ENCODE measurements at regions not wholly inside any gene's neighbourhood (a gene's known extent, or its start where the extent isn't known, plus 50 kb on each side); places are given as distances from the start of the nearest gene placed in this dataset.

DNA sequence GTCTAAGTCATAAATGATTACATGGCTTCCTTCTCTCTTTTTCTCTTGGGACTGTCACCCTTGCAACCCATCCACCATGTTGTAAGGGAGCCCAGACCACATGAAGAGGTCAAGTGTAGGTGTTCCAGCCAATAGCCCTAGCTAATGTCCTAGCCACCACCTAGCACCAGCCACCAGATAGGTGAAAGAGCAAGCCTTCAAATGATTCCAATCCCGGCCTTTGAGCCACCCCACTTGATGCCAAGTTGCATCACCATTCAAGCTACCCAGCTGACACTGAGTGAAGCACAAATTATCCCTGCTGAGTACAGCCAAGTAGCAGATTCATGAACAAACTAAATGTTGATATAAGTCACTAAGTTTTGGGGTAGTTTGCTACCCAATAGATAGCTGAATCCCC, 274.3 kb downstream of the BCOR start:
- intact Hi-C loops (cut with micrococcal nuclease): no loop called here
- H3K36me3 Mint-ChIP-seq (ENCODE audit: low read depth): peaks cover 10% of the 10 kb centered on the region
- peaks cover 2% of the 10 kb centered on the region for H3K27me3 Mint-ChIP-seq (ENCODE audit: insufficient read depth)
- peaks cover 10% of the 10 kb centered on the region for H3K4me1 Mint-ChIP-seq (ENCODE audit: low read depth)
- H3K9me3 Mint-ChIP-seq: peaks cover 9% of the 10 kb centered on the region
- no peak overlapping the region for H3K4me3 Mint-ChIP-seq
- DNase-seq (ENCODE audit: low spot score): no peak
- no peak overlapping the region for H3K27ac Mint-ChIP-seq

DNA sequence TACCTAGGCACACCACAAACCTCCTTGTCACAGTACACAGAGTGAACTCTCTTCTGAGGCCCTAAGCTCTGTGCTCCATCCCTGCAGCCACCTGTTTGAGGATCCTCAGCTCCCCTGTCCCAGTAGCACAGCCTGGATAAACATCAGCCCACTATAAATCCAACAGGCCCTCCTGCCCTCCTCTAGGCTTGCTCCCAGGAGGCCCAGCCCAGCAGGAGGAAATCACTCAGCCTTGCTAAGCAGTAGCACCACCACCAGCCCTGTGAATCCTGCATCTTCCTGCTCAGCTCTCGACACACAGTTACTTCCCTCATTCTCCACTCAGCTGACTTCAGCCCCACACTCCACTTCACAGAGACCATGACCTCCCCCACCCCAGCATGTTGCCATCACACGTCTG, 273.9 kb downstream of the BCOR start:
- Mint-ChIP-seq H3K4me3 (no peak overlapping the region), H3K36me3 (ENCODE audit: low read depth) (peaks cover 10% of the 10 kb centered on the region), H3K27ac (no peak overlapping the region), H3K4me1 (ENCODE audit: low read depth) (peaks cover 9% of the 10 kb centered on the region), H3K27me3 (ENCODE audit: insufficient read depth) (peaks cover 2% of the 10 kb centered on the region), H3K9me3 (peaks cover 9% of the 10 kb centered on the region)
- no peak for DNase-seq (ENCODE audit: low spot score)
- intact Hi-C loops (cut with micrococcal nuclease): no loop called here

DNA sequence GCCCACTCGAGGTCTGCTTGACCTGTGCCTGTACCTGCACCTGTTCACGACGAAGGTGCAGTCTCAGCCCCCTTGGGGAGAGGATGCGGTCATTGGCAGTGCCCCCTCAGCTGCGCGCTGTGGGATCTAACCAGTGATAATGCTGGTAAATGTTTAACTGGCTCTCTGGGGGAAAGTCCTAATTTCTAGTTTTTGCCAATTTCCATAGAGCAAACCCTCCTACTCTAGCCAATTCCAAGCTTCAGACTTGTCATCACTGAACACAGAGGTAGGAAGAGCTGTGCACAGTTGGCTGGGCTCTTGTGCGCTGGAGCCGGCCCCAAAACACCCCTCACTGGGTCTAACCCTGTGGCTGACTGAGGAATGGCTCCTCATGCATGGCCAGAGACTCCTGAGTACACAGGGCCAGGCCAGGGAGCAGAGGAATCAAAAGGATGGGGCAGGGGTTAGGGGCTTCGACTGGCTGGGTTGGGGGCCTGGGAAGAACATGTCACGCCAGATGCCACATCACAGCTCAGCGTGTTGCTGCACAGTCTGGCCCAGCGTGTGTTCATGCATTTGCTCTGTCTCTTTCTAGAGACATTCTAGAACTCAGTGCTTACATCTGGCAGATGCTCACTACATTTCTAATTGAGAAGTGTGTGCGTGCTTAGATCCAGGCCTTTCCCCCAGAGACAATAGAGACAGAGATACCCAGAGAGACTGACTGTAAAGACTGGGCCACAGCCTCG, 270.8 kb downstream of the BCOR start:
- peaks cover 9% of the 10 kb centered on the region for H3K4me1 Mint-ChIP-seq (ENCODE audit: low read depth)
- DNase-seq (ENCODE audit: low spot score): no peak
- no peak overlapping the region for H3K27ac Mint-ChIP-seq
- peaks cover 2% of the 10 kb centered on the region for H3K27me3 Mint-ChIP-seq (ENCODE audit: insufficient read depth)
- no peak overlapping the region for H3K4me3 Mint-ChIP-seq
- peaks cover 10% of the 10 kb centered on the region for H3K36me3 Mint-ChIP-seq (ENCODE audit: low read depth)
- peaks cover 9% of the 10 kb centered on the region for H3K9me3 Mint-ChIP-seq
- intact Hi-C loops (cut with micrococcal nuclease): no loop called here

DNA sequence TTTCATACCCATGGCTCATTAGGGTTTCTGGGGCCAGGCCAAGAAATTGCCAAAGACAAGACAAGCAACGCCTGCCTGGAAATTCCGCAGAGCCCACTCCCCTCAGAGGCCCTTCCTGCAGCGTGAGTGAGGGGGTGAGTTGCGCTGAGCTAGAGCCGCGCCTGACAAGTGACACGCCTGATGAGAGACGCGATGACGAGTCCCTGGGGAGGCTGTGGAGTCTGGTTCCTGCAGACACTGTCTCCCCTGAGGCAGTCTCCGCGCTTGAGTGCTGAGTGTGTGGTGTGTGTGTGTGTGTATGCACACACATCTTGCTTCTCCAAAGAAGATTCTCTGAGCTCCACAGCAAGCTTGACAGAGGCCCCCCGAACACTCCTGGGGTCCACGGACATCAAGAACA, 269.8 kb downstream of the BCOR start:
- no peak overlapping the region for H3K4me3 Mint-ChIP-seq
- H3K27me3 Mint-ChIP-seq (ENCODE audit: insufficient read depth): peaks cover 2% of the 10 kb centered on the region
- peaks cover 10% of the 10 kb centered on the region for H3K36me3 Mint-ChIP-seq (ENCODE audit: low read depth)
- no peak overlapping the region for H3K27ac Mint-ChIP-seq
- intact Hi-C loops (cut with micrococcal nuclease): no loop called here
- no peak for DNase-seq (ENCODE audit: low spot score)
- peaks cover 9% of the 10 kb centered on the region for H3K9me3 Mint-ChIP-seq
- peaks cover 9% of the 10 kb centered on the region for H3K4me1 Mint-ChIP-seq (ENCODE audit: low read depth)

DNA sequence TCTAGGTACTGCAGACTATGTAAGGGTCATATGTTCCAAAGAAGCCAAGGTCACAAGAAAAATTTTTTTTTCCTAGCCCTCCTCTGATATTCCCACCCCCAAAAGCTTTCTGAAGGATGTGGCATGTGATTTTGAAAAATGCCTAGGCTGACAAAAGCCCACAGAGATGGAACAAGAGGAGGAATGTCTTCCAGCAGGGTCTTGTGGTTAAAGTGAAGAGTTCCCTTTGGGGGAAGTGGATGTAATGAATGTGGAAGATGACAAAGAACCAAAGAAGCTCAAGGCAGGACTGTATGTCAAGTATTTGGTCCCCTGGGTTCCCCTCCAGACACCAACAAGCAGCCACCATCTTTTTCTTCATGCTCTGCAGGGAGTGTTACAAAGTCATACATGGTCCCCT, 268.8 kb downstream of the BCOR start:
- no peak for DNase-seq (ENCODE audit: low spot score)
- no peaks in the 10 kb centered on the region for H3K9me3 Mint-ChIP-seq
- intact Hi-C loops (cut with micrococcal nuclease): no loop called here
- H3K27ac Mint-ChIP-seq: no peak overlapping the region
- H3K4me1 Mint-ChIP-seq (ENCODE audit: low read depth): peaks cover 3% of the 10 kb centered on the region
- no peak overlapping the region for H3K4me3 Mint-ChIP-seq
- peaks cover 5% of the 10 kb centered on the region for H3K36me3 Mint-ChIP-seq (ENCODE audit: low read depth)
- H3K27me3 Mint-ChIP-seq (ENCODE audit: insufficient read depth): no peaks in the 10 kb centered on the region

DNA sequence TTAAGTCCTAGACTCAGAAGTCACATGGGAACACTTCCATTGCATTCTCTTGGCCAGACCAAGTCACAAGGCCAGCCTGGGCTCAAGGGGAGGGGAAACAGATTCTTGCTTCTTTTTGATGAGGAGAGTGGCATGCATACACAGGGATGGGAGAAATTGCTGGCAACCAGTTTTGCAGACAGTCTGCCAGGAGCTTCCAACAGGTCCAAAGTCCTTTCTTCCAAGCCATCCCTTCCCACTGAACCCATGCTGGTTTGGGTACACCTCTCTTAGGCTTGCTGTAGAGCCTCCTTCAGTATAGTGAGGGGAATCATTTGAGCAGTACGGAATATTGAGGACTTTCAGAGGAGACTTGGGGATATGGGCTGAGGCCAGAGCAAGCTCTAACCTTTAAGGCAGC, 267.8 kb downstream of the BCOR start:
- Mint-ChIP-seq H3K36me3 (ENCODE audit: low read depth) (peaks cover 3% of the 10 kb centered on the region), H3K27ac (no peak overlapping the region), H3K9me3 (no peaks in the 10 kb centered on the region), H3K27me3 (ENCODE audit: insufficient read depth) (no peaks in the 10 kb centered on the region), H3K4me3 (no peak overlapping the region), H3K4me1 (ENCODE audit: low read depth) (no peaks in the 10 kb centered on the region)
- no peak for DNase-seq (ENCODE audit: low spot score)
- intact Hi-C loops (cut with micrococcal nuclease): no loop called here

DNA sequence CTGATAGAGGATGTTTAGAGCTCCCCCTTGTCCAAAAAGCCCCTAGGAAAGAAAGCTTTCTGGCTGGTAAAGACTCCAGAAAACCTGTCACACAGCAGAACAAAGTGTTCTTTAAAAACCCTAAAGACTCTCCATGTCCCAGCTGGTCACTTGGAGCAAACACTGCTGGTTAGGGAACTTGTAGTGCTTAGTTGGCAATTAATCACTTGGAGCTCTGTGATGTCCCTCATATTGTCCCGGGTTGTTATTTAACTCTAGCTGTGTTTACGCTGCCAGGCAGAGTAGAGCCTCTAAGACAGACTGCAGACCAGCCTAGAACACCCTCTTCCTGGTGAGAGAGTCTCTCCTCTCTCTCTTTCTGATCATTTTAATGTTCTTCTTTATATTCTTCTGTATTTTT, 267.3 kb downstream of the BCOR start:
- no peak overlapping the region for H3K4me3 Mint-ChIP-seq
- no peaks in the 10 kb centered on the region for H3K36me3 Mint-ChIP-seq (ENCODE audit: low read depth)
- H3K27me3 Mint-ChIP-seq (ENCODE audit: insufficient read depth): no peaks in the 10 kb centered on the region
- DNase-seq (ENCODE audit: low spot score): no peak
- H3K27ac Mint-ChIP-seq: no peak overlapping the region
- H3K9me3 Mint-ChIP-seq: no peaks in the 10 kb centered on the region
- intact Hi-C loops (cut with micrococcal nuclease): no loop called here
- H3K4me1 Mint-ChIP-seq (ENCODE audit: low read depth): no peaks in the 10 kb centered on the region

DNA sequence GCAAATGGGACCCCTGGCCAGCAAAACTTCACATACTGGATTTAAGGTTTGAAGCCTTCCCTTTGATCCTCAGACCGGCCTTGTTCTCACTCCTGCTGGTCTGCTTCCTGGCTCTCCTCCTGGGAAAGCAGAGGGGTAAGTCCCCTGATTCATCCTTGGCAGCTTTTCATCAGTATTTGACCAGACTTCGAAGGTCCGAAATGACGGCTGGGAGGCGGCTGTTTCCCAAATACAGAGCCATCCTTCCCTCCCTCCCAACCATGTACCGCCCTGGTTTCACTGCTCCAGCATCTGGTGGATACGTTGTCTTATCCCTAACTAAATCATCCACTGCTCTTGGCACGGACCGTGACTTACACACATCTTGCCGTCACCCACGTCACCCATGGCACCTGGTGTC, 265.5 kb downstream of the BCOR start:
- no peaks in the 10 kb centered on the region for H3K36me3 Mint-ChIP-seq (ENCODE audit: low read depth)
- no peaks in the 10 kb centered on the region for H3K4me1 Mint-ChIP-seq (ENCODE audit: low read depth)
- H3K9me3 Mint-ChIP-seq: no peaks in the 10 kb centered on the region
- DNase-seq (ENCODE audit: low spot score): no peak
- no peaks in the 10 kb centered on the region for H3K27me3 Mint-ChIP-seq (ENCODE audit: insufficient read depth)
- intact Hi-C loops (cut with micrococcal nuclease): no loop called here
- no peak overlapping the region for H3K27ac Mint-ChIP-seq
- no peak overlapping the region for H3K4me3 Mint-ChIP-seq

DNA sequence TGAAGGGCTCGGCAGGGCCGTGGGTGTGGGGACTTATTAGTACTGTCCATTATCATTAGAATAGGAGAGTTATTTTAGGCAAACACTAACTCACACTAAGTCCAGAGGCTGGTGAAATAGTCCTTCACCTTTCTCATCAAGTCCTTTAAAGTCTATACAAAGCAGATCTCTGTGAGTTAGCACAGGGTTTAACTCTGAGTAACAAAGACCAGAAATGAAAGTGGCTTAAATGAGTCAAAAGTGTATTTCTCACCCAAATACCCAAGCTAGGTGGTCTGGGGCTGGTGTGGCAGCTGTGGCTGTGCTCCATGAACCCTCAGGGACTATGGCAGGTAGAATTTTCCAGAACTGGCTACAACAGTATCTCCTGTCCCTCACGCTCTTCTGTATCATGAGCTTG, 263.2 kb downstream of the BCOR start:
- no peak overlapping the region for H3K4me3 Mint-ChIP-seq
- no peak overlapping the region for H3K27ac Mint-ChIP-seq
- H3K4me1 Mint-ChIP-seq (ENCODE audit: low read depth): no peaks in the 10 kb centered on the region
- no peak for DNase-seq (ENCODE audit: low spot score)
- no peaks in the 10 kb centered on the region for H3K9me3 Mint-ChIP-seq
- no peaks in the 10 kb centered on the region for H3K27me3 Mint-ChIP-seq (ENCODE audit: insufficient read depth)
- no peaks in the 10 kb centered on the region for H3K36me3 Mint-ChIP-seq (ENCODE audit: low read depth)
- intact Hi-C loops (cut with micrococcal nuclease): no loop called here

DNA sequence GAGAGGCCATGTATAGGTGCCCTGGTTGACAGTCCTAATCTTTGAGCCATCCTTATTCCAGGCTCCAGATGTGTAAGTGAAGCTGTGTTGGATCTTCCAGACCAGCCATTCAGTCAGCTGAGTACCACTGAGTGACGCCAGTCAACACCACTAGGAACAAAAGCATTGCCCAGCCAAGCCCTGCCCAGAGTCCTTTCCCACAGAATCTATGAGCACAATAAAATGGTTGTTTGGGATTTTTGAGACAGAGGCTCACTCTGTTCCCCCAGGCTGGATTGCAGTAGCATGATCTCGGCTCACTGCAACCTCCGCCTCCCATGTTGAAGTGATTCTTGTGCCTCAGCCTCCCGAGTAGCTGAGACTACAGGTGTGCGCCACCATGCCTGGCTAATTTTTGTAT, 262.5 kb downstream of the BCOR start:
- intact Hi-C loops (cut with micrococcal nuclease): no loop called here
- H3K9me3 Mint-ChIP-seq: no peaks in the 10 kb centered on the region
- H3K27me3 Mint-ChIP-seq (ENCODE audit: insufficient read depth): no peaks in the 10 kb centered on the region
- H3K4me1 Mint-ChIP-seq (ENCODE audit: low read depth): no peaks in the 10 kb centered on the region
- no peak for DNase-seq (ENCODE audit: low spot score)
- no peaks in the 10 kb centered on the region for H3K36me3 Mint-ChIP-seq (ENCODE audit: low read depth)
- H3K27ac Mint-ChIP-seq: no peak overlapping the region
- H3K4me3 Mint-ChIP-seq: no peak overlapping the region

DNA sequence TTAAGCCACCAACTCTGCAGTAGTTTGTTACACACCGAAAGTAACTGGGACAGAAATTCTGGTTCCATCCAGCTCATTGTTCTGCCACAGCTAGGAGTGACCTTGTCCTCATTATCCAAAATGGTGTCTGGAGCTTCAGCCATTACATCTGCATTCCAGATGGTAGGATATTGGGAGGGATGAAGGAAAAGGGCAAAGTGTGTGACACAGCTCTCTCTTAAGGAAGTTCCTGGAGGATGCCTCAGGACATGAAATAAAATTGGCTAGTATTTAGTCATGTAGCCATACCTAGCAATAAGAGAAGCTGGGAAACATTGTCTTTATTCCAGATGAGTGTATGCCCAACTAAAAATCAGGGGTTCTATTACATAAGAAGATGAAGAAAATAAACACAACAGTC, 262.0 kb downstream of the BCOR start:
- Mint-ChIP-seq H3K27ac (no peak overlapping the region), H3K9me3 (no peaks in the 10 kb centered on the region), H3K27me3 (ENCODE audit: insufficient read depth) (peaks cover 3% of the 10 kb centered on the region), H3K4me3 (no peak overlapping the region), H3K36me3 (ENCODE audit: low read depth) (no peaks in the 10 kb centered on the region), H3K4me1 (ENCODE audit: low read depth) (no peaks in the 10 kb centered on the region)
- no peak for DNase-seq (ENCODE audit: low spot score)
- intact Hi-C loops (cut with micrococcal nuclease): no loop called here

DNA sequence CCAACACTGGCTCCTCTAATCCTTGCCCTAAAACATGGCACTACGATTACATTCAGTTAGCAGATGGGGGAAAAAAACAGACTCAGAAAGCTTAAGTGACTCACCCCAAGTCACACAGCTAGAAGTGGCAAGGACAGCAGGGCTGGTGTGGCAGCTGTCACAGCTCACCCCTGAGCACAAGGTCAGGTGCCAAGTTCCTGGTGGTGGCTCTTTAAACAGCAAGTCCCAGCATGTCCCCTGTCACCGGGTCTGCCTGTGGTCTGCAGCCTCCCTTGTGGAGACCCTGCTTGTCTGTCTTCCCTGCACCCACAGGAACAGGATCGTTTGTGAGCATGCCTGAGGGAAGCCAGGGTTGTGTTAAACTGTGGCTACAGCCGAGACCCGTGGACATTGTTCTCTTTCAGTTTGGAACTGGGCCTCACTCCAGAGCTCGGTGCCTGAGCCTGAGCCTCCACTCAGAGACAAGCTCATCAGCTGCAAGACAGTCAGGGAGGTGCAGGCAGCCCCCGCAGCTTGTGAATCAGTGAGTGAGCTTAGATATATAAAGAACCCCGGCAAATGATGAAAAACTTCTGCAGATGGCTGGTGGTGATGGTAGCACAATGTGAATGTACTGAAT, 260.8 kb downstream of the BCOR start:
- intact Hi-C loops (cut with micrococcal nuclease): no loop called here
- Mint-ChIP-seq H3K9me3 (no peaks in the 10 kb centered on the region), H3K4me3 (no peak overlapping the region), H3K4me1 (ENCODE audit: low read depth) (no peaks in the 10 kb centered on the region), H3K27me3 (ENCODE audit: insufficient read depth) (peaks cover 3% of the 10 kb centered on the region), H3K27ac (no peak overlapping the region), H3K36me3 (ENCODE audit: low read depth) (no peaks in the 10 kb centered on the region)
- DNase-seq (ENCODE audit: low spot score): no peak

DNA sequence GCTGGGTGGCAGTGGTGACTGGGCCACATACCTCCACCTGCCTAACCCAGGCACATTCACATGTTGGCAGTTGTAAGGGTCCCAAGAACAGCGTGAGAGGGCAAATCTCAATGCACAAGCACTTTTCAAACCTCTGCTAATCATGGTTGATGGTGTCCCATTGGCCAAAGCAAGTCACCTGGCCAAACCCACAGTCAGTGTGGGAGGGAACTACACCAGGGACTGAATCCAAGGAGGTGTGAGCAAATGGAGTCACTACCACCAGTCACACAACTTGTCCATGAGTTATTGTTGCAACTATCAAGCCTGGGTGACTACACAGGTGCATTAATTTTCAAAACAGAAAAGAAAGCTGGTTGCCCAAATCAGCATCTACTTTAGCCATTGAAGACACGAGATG, 260.1 kb downstream of the BCOR start:
- Mint-ChIP-seq H3K4me3 (no peak overlapping the region), H3K27ac (no peak overlapping the region), H3K9me3 (no peaks in the 10 kb centered on the region), H3K36me3 (ENCODE audit: low read depth) (no peaks in the 10 kb centered on the region), H3K27me3 (ENCODE audit: insufficient read depth) (peaks cover 3% of the 10 kb centered on the region), H3K4me1 (ENCODE audit: low read depth) (no peaks in the 10 kb centered on the region)
- DNase-seq (ENCODE audit: low spot score): no peak
- intact Hi-C loops (cut with micrococcal nuclease): no loop called here

DNA sequence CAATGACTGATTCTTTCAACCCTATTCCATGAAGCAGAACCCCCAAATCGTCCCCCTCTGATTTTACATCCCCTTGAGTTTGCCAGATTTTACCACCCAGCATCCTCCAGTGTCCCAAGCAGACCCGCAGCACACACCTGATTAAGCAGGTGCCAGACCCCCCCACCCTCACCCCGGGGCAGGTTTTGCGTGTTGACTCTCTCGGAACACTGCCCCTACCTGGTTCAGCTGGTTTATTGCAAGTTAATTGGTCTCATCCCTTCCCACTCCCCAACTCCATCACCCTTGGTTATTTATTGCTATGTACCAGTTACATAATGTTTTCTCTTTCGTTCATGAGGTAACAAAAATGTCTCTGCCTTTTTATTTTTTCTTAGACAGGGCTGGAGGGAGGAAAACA, 258.4 kb downstream of the BCOR start:
- H3K27me3 Mint-ChIP-seq (ENCODE audit: insufficient read depth): peaks cover 3% of the 10 kb centered on the region
- H3K36me3 Mint-ChIP-seq (ENCODE audit: low read depth): no peaks in the 10 kb centered on the region
- H3K4me1 Mint-ChIP-seq (ENCODE audit: low read depth): no peaks in the 10 kb centered on the region
- no peaks in the 10 kb centered on the region for H3K9me3 Mint-ChIP-seq
- DNase-seq (ENCODE audit: low spot score): no peak
- H3K27ac Mint-ChIP-seq: no peak overlapping the region
- intact Hi-C loops (cut with micrococcal nuclease): no loop called here
- no peak overlapping the region for H3K4me3 Mint-ChIP-seq
